Keratinocyte (primary cell): ENCODE measurements at regions not wholly inside any gene's neighbourhood (a gene's known extent, or its start where the extent isn't known, plus 50 kb on each side); places are given as distances from the start of the nearest gene placed in this dataset.

ENCODE experiments used
- EZH2 ChIP-seq: IDR thresholded peaks from one replicate; pipeline ENCODE4 v1.6.1; 2012; ENCODE audit warnings: inconsistent platforms, mild to moderate bottlenecking, low read length, moderate library complexity
- TF ChIP-seq, protein P1 (sequence below), 3 experiments: IDR thresholded peaks in 1 of 3; conservative IDR thresholded peaks in 1 of 3; optimal IDR thresholded peaks in 1 of 3; 2 replicates in 2 of 3; 3 replicates in 1 of 3; pipeline versions ENCODE3 to v1.5.1; 2011; ENCODE audit warnings: low read length in 3 of 3, mild to moderate bottlenecking in 3 of 3, moderate library complexity in 2 of 3, control low read depth in 1 of 3, inconsistent platforms in 1 of 3; ENCODE audit not compliant: insufficient read depth in 2 of 3; ENCODE audit errors: extremely low read depth in 1 of 3

GRCh38 chr14:105690671-105691070, 164.3 kb downstream of the TMEM121 start:
- TF ChIP-seq, protein P1, sequence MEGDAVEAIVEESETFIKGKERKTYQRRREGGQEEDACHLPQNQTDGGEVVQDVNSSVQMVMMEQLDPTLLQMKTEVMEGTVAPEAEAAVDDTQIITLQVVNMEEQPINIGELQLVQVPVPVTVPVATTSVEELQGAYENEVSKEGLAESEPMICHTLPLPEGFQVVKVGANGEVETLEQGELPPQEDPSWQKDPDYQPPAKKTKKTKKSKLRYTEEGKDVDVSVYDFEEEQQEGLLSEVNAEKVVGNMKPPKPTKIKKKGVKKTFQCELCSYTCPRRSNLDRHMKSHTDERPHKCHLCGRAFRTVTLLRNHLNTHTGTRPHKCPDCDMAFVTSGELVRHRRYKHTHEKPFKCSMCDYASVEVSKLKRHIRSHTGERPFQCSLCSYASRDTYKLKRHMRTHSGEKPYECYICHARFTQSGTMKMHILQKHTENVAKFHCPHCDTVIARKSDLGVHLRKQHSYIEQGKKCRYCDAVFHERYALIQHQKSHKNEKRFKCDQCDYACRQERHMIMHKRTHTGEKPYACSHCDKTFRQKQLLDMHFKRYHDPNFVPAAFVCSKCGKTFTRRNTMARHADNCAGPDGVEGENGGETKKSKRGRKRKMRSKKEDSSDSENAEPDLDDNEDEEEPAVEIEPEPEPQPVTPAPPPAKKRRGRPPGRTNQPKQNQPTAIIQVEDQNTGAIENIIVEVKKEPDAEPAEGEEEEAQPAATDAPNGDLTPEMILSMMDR (optimal IDR thresholded peaks at IDR 0.05 in 1 of 3, IDR thresholded peaks at IDR 0.05 in 1 of 3, conservative IDR thresholded peaks at IDR 0.05 in 1 of 3; ENCODE audit: extremely low read depth in 1 of 3, insufficient read depth in 2 of 3, low read length in 3 of 3), result no peak
- no peak for TF ChIP-seq EZH2
